ENCODE measurements at regions not wholly inside any gene's neighbourhood (a gene's known extent, or its start where the extent isn't known, plus 50 kb on each side); places are given as distances from the start of the nearest gene placed in this dataset.

DNA sequence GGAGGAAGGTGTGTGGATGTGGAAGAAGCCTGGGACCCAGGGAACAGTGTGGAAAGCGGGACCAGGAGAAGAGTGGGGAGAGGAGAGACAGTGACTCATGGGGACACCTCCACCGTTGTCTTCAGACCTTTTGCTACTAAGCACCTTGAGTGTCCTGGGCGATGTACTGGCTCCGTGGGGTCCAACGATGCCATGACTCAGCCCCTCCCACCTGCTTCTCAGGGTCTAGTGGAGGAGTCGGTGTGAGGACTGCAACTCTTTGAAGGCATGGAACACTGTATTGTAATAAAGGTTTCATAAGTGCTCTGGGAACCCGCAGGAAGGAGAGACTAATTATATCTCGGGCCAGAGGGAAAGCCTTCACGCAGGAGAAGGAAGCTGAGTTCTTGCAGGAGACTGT lies 166.9 kb upstream of the KL start:
- no peaks in the 10 kb centered on the region for H3K9me3 ChIP-seq (ENCODE audit: control insufficient read depth, insufficient read depth, low read depth, low read length)
- ChIA-PET CTCF (no interaction called here), POLR2A (no interaction called here)
- ATAC-seq: no peak
- H3K36me3 ChIP-seq (ENCODE audit: control insufficient read depth, insufficient read depth, low read length): no peaks in the 10 kb centered on the region
- intact Hi-C loops (cut with micrococcal nuclease; ENCODE audit: unreplicated experiment): no loop called here
- in situ Hi-C loops (cut with HindIII; ENCODE audit: low pct_unique_long_range_greater_than_20kb, low sequenced_read_pairs): no loop called here
- BruUV-seq (replicated peaks): no TSS peak
- TF ChIP-seq POLR2AphosphoS5 (IDR thresholded peaks at IDR 0.05; ENCODE audit: low read depth, low read length): no peak
- TF ChIP-seq, protein P1, sequence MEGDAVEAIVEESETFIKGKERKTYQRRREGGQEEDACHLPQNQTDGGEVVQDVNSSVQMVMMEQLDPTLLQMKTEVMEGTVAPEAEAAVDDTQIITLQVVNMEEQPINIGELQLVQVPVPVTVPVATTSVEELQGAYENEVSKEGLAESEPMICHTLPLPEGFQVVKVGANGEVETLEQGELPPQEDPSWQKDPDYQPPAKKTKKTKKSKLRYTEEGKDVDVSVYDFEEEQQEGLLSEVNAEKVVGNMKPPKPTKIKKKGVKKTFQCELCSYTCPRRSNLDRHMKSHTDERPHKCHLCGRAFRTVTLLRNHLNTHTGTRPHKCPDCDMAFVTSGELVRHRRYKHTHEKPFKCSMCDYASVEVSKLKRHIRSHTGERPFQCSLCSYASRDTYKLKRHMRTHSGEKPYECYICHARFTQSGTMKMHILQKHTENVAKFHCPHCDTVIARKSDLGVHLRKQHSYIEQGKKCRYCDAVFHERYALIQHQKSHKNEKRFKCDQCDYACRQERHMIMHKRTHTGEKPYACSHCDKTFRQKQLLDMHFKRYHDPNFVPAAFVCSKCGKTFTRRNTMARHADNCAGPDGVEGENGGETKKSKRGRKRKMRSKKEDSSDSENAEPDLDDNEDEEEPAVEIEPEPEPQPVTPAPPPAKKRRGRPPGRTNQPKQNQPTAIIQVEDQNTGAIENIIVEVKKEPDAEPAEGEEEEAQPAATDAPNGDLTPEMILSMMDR (IDR thresholded peaks at IDR 0.05): no peak
- no peak for TF ChIP-seq TCF7L2 (IDR thresholded peaks at IDR 0.05; ENCODE audit: low read depth, low read length)
- no peak for TF ChIP-seq SIN3A (IDR thresholded peaks at IDR 0.05; ENCODE audit: borderline replicate concordance, insufficient read depth, low read depth, low read length)
- TF ChIP-seq, protein P2, sequence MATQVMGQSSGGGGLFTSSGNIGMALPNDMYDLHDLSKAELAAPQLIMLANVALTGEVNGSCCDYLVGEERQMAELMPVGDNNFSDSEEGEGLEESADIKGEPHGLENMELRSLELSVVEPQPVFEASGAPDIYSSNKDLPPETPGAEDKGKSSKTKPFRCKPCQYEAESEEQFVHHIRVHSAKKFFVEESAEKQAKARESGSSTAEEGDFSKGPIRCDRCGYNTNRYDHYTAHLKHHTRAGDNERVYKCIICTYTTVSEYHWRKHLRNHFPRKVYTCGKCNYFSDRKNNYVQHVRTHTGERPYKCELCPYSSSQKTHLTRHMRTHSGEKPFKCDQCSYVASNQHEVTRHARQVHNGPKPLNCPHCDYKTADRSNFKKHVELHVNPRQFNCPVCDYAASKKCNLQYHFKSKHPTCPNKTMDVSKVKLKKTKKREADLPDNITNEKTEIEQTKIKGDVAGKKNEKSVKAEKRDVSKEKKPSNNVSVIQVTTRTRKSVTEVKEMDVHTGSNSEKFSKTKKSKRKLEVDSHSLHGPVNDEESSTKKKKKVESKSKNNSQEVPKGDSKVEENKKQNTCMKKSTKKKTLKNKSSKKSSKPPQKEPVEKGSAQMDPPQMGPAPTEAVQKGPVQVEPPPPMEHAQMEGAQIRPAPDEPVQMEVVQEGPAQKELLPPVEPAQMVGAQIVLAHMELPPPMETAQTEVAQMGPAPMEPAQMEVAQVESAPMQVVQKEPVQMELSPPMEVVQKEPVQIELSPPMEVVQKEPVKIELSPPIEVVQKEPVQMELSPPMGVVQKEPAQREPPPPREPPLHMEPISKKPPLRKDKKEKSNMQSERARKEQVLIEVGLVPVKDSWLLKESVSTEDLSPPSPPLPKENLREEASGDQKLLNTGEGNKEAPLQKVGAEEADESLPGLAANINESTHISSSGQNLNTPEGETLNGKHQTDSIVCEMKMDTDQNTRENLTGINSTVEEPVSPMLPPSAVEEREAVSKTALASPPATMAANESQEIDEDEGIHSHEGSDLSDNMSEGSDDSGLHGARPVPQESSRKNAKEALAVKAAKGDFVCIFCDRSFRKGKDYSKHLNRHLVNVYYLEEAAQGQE (IDR thresholded peaks at IDR 0.05; ENCODE audit: insufficient read depth in 1 of 2, low read depth in 2 of 2, low read length in 1 of 2): no peak
- no peaks in the 10 kb centered on the region for H3K4me1 ChIP-seq (ENCODE audit: control insufficient read depth, insufficient read depth, low read length)
- no peaks in the 10 kb centered on the region for H3K27me3 ChIP-seq (ENCODE audit: control insufficient read depth, insufficient read depth, low read length)
- H3K27ac ChIP-seq (ENCODE audit: low read length): no peak overlapping the region
- H3K4me3 ChIP-seq (ENCODE audit: low read depth in 2 of 2, low read length in 2 of 2): no peak overlapping the region
- DNase-seq (ENCODE audit: low read depth, low spot score): no peak

DNA sequence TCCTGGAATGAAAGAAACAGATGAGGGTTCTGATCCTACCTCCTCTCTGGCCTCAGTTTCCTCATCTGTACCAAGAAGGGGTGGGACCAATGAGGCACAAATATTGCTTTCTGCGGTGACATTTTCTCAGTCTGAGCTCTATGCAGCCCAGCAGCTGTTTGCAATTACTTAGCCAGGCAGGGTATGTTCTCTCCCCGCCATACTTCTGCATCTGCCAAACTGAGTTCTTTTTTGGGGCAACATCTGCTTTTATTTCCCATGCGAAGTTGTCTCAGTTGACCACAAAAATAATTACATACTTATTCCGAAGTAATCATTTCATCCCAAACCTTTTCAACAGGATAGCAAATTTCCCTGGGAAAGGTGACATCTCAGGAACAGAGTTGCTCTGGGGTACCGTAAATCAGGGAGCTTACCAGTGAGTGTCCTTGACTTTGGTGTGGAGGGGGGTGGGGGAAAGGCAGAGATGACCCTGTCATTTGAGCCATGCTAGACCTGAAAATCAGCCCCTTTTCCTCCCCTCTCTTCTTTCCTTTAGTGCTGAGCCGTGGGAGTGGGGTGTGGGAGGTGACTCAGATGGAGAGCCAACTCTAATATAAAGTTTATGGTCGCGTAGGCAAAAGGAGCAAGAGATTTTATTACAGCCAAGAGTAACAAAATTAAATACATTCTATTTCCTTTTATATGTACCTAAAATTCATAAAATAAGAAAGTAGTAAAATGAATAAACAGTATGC lies 165.7 kb upstream of the KL start:
- in situ Hi-C loops (cut with HindIII; ENCODE audit: low pct_unique_long_range_greater_than_20kb, low sequenced_read_pairs) (no loop called here), intact Hi-C loops (cut with micrococcal nuclease; ENCODE audit: unreplicated experiment) (no loop called here)
- H3K4me3 ChIP-seq (ENCODE audit: low read depth in 2 of 2, low read length in 2 of 2): no peak overlapping the region
- H3K4me1 ChIP-seq (ENCODE audit: control insufficient read depth, insufficient read depth, low read length): no peaks in the 10 kb centered on the region
- TF ChIP-seq, protein P2 (IDR thresholded peaks at IDR 0.05; ENCODE audit: insufficient read depth in 1 of 2, low read depth in 2 of 2, low read length in 1 of 2): no peak
- TF ChIP-seq POLR2AphosphoS5 (IDR thresholded peaks at IDR 0.05; ENCODE audit: low read depth, low read length): no peak
- no peak for TF ChIP-seq TCF7L2 (IDR thresholded peaks at IDR 0.05; ENCODE audit: low read depth, low read length)
- TF ChIP-seq, protein P1 (IDR thresholded peaks at IDR 0.05): no peak
- TF ChIP-seq SIN3A (IDR thresholded peaks at IDR 0.05; ENCODE audit: borderline replicate concordance, insufficient read depth, low read depth, low read length): no peak
- H3K27ac ChIP-seq (ENCODE audit: low read length): no peak overlapping the region
- no peaks in the 10 kb centered on the region for H3K27me3 ChIP-seq (ENCODE audit: control insufficient read depth, insufficient read depth, low read length)
- POLR2A ChIA-PET: no interaction called here
- no peaks in the 10 kb centered on the region for H3K9me3 ChIP-seq (ENCODE audit: control insufficient read depth, insufficient read depth, low read depth, low read length)
- BruUV-seq (replicated peaks): no TSS peak
- ATAC-seq: no peak
- CTCF ChIA-PET: no interaction called here
- H3K36me3 ChIP-seq (ENCODE audit: control insufficient read depth, insufficient read depth, low read length): no peaks in the 10 kb centered on the region
- DNase-seq (ENCODE audit: low read depth, low spot score): no peak

All from Panc1 (cell line).